SJCRH30 (cell line): ENCODE measurements at regions not wholly inside any gene's neighbourhood (a gene's known extent, or its start where the extent isn't known, plus 50 kb on each side); places are given as distances from the start of the nearest gene placed in this dataset.

Experiments
- DNase-seq, 2 experiments: peaks; one replicate each; pipeline ENCODE4 v3.0.0-alpha.2; 2015 to 2020
- H3K27ac ChIP-seq: fragments of 250-450 bp; sonication (Bioruptor Pico); 2 replicates; pipeline ENCODE4 v1.5.1; 2020; ENCODE audit warnings: mild to moderate bottlenecking, moderate library complexity
- H3K27me3 ChIP-seq: fragments of 250-450 bp; sonication (Bioruptor Pico); 2 replicates; pipeline ENCODE4 v1.5.1; 2020; ENCODE audit warnings: mild to moderate bottlenecking, moderate library complexity
- H3K36me3 ChIP-seq: fragments of 250-450 bp; sonication (Bioruptor Pico); 2 replicates; pipeline ENCODE4 v1.5.1; 2020; ENCODE audit warnings: mild to moderate bottlenecking, moderate library complexity
- H3K4me1 ChIP-seq: fragments of 250-450 bp; sonication (Bioruptor Pico); 2 replicates; pipeline ENCODE4 v1.5.1; 2020; ENCODE audit warnings: mild to moderate bottlenecking, moderate library complexity
- H3K4me3 ChIP-seq: fragments of 250-450 bp; sonication (Bioruptor Pico); 2 replicates; pipeline ENCODE4 v1.5.1; 2020; ENCODE audit warnings: mild to moderate bottlenecking, moderate library complexity
- H3K9me3 ChIP-seq: fragments of 250-450 bp; sonication (Bioruptor Pico); replicated peaks from 2 replicates; pipeline ENCODE4 v1.5.1; 2020; ENCODE audit warnings: mild to moderate bottlenecking, moderate library complexity

DNA sequence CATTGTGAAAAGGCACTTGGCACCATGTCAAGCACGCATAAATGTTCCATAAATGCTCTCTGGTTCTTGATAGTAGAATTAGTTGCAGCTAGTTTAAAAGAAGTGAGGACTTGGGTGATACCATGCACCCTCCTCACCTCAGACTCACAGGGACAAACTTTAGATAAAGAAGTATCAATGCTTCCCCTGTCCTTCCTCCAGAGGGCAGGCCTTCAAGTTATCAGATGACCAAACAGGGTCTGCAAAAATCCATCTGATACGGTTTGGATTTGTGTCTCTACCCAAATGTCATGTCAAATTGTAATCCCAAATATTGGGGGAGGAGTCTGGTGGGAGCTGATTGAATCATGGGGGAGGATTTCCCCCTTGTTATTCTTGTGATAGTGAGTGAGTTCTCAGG is 54.1 kb downstream of the C1QL2 start:
- H3K27ac ChIP-seq: no peak overlapping the region
- no peaks in the 10 kb centered on the region for H3K4me1 ChIP-seq
- H3K36me3 ChIP-seq: no peaks in the 10 kb centered on the region
- no peaks in the 10 kb centered on the region for H3K9me3 ChIP-seq
- no peak for DNase-seq
- H3K27me3 ChIP-seq: no peaks in the 10 kb centered on the region
- no peak overlapping the region for H3K4me3 ChIP-seq

DNA sequence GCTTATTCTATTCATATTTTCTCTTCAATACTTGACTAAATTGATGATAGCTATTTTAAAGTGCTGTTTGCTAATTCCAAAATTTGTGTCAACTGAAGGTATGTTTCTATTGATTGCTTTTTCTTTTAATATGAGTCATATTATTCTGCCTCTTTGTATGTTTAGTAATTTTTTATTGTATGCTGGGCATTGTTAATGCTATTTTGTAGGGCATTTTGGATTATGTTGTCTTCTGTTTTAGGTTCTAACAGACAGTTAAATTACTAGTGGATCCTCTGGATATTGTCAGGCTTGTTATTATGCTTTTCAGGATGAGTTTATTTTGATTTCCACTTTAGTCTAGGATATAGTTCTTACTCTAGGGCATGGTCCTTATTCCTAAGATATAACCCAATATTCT is 55.6 kb downstream of the C1QL2 start:
- DNase-seq: no peak
- no peaks in the 10 kb centered on the region for H3K27me3 ChIP-seq
- H3K9me3 ChIP-seq: no peaks in the 10 kb centered on the region
- no peak overlapping the region for H3K4me3 ChIP-seq
- H3K36me3 ChIP-seq: no peaks in the 10 kb centered on the region
- no peaks in the 10 kb centered on the region for H3K4me1 ChIP-seq
- H3K27ac ChIP-seq: no peak overlapping the region

GRCh38 chr2:119088416-119088815 is 70.1 kb downstream of the C1QL2 start:
- no peak overlapping the region for H3K27ac ChIP-seq
- H3K9me3 ChIP-seq: no peaks in the 10 kb centered on the region
- DNase-seq: no peak
- H3K4me3 ChIP-seq: no peak overlapping the region
- H3K27me3 ChIP-seq: no peaks in the 10 kb centered on the region
- H3K4me1 ChIP-seq: peaks cover 20% of the 10 kb centered on the region
- H3K36me3 ChIP-seq: no peaks in the 10 kb centered on the region

- Histone ChIP-seq H3K36me3 (no peaks in the 10 kb centered on the region), H3K9me3 (no peaks in the 10 kb centered on the region), H3K27me3 (no peaks in the 10 kb centered on the region), H3K4me3 (no peak overlapping the region), H3K27ac (no peak overlapping the region), H3K4me1 (peaks cover 20% of the 10 kb centered on the region)
- peak in 1 of 2 experiments; percentile 7 for DNase-seq
Observed at GRCh38 chr2:119086327-119086726, 72.2 kb downstream of the C1QL2 start.

DNA sequence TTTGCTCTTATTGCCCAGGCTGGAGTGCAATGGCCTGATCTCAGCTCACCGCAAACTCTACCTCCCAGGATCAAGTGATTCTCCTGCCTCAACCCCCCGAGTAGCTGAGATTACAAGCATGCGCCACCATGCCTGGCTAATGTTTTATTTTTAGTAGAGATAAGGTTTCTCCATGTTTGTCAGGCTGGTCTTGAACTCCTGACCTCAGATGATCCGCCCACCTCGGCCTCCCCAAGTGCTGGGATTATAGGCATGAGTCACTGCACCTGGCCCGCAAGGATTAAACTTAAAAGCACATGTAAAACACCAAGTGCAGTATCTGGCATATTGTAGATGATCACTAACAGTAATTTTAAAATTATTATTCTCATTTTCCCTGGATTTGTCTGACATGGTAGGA is 72.9 kb downstream of the C1QL2 start:
- no peak overlapping the region; the same call in 1 of the 2 replicates for H3K27ac ChIP-seq
- H3K27me3 ChIP-seq: no peaks in the 10 kb centered on the region
- H3K36me3 ChIP-seq: no peaks in the 10 kb centered on the region
- peak; percentile 50 to 53 for DNase-seq
- no peak overlapping the region for H3K4me3 ChIP-seq
- peaks cover 20% of the 10 kb centered on the region for H3K4me1 ChIP-seq
- H3K9me3 ChIP-seq: no peaks in the 10 kb centered on the region

DNA sequence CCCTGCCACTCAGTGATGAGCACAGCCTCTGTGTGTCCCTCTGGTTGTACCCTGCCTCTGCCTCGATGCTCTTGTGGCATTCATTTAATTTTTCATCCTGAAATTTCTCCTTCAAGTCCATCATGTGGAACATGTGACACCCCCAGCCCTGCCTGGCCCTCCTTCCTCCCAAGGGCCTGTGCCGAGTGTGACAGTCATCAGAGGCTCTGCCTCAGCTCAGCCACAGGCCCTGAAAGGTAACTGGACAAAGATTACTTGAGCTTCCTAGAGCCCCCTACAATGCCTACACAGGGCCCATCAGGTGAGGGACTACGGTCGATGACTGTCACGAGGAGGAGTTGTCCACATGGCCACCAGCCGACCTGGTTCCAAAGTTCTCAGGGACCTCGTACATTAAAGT is 75.1 kb downstream of the C1QL2 start:
- peaks cover 20% of the 10 kb centered on the region for H3K4me1 ChIP-seq
- H3K9me3 ChIP-seq: no peaks in the 10 kb centered on the region
- H3K27me3 ChIP-seq: no peaks in the 10 kb centered on the region
- H3K36me3 ChIP-seq: no peaks in the 10 kb centered on the region
- peak overlapping the region; percentile 22; the same call in 1 of the 2 replicates for H3K27ac ChIP-seq
- no peak for DNase-seq
- no peak overlapping the region for H3K4me3 ChIP-seq

- no peaks in the 10 kb centered on the region for H3K27me3 ChIP-seq
- no peaks in the 10 kb centered on the region for H3K36me3 ChIP-seq
- no peaks in the 10 kb centered on the region for H3K9me3 ChIP-seq
- H3K4me1 ChIP-seq: peaks cover 20% of the 10 kb centered on the region
- peak; percentile 10 to 45 for DNase-seq
- H3K27ac ChIP-seq: peak overlapping the region; percentile 22; the same call in 1 of the 2 replicates
- H3K4me3 ChIP-seq: no peak overlapping the region
Observed at GRCh38 chr2:119082821-119083400, 75.6 kb downstream of the C1QL2 start.

DNA sequence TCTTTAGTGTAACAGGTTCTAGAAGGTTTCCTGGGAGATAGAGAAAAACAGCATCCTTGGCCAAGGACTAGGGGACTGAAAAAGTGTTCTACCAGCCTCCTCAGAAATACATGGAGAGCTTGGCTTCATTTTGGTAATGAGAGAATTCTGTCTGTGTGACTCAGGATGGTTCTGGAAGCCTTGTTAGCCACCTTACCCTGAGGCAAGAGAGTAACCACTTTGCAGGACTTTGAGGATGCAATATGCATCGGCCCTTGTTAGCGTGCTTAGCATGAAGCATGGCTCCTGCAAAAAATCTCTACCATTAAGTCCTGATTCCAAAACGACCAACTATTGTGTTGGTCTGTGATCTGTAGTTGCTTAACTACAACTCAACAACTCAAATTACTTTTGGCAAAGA is 79.8 kb downstream of the C1QL2 start:
- H3K4me3 ChIP-seq: no peak overlapping the region
- no peak for DNase-seq
- no peaks in the 10 kb centered on the region for H3K27me3 ChIP-seq
- no peak overlapping the region for H3K27ac ChIP-seq
- H3K36me3 ChIP-seq: no peaks in the 10 kb centered on the region
- H3K4me1 ChIP-seq: no peaks in the 10 kb centered on the region; the same call in 1 of the 2 replicates
- no peaks in the 10 kb centered on the region for H3K9me3 ChIP-seq

DNA sequence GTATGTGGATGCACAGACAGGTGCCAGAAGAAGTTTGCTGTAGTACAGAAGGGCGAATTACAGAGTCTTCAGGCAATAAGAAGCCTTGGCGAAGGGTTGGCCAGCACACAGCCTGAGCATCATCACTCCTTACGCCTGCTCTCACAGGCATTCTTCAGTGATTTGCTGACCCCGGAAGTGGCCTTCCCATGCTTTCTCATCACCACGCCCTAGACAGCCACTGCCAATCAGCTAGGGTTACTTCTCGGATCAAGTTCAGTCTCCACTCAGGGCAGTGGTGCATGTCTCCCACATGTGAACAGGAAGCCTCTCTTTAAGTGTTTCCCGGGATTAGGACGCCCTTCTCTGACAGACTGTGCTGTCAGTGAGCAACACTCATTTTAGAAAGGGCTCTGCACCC is 81.8 kb downstream of the C1QL2 start:
- DNase-seq: no peak
- H3K36me3 ChIP-seq: no peaks in the 10 kb centered on the region
- no peak overlapping the region for H3K4me3 ChIP-seq
- no peaks in the 10 kb centered on the region for H3K4me1 ChIP-seq
- no peaks in the 10 kb centered on the region for H3K9me3 ChIP-seq
- no peaks in the 10 kb centered on the region for H3K27me3 ChIP-seq
- no peak overlapping the region for H3K27ac ChIP-seq

DNA sequence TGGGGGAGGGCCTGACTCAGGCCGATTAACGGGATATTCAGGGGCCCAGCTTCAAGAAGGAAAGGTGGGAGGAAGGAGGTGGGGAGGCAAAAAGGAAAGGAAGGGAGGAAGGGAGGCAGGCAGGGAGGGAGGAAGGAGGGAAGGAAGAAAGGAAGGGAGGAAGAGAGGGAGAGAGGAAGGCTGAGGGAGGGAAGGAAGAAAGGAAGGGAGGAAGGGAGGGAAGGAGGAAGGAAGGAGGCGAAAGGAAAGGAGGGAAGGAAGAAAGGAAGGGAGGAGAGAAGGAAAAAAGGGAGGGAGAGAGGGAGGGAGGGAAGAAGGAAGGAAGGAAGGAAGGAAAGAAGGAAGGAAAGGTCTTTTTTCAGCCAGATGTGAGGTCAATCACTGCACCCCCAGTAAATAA is 85.3 kb downstream of the C1QL2 start:
- no peaks in the 10 kb centered on the region for H3K36me3 ChIP-seq
- H3K27me3 ChIP-seq: peaks cover 5% of the 10 kb centered on the region; the same call in 1 of the 2 replicates
- H3K27ac ChIP-seq: no peak overlapping the region
- H3K9me3 ChIP-seq: no peaks in the 10 kb centered on the region
- H3K4me1 ChIP-seq: no peaks in the 10 kb centered on the region
- H3K4me3 ChIP-seq: no peak overlapping the region
- no peak for DNase-seq

- H3K27me3 ChIP-seq: peaks cover 5% of the 10 kb centered on the region; the same call in 1 of the 2 replicates
- no peak overlapping the region for H3K4me3 ChIP-seq
- no peaks in the 10 kb centered on the region for H3K4me1 ChIP-seq
- no peaks in the 10 kb centered on the region for H3K9me3 ChIP-seq
- no peak overlapping the region for H3K27ac ChIP-seq
- DNase-seq: no peak
- no peaks in the 10 kb centered on the region for H3K36me3 ChIP-seq
Observed at GRCh38 chr2:119071476-119071875, 87.1 kb downstream of the C1QL2 start.

DNA sequence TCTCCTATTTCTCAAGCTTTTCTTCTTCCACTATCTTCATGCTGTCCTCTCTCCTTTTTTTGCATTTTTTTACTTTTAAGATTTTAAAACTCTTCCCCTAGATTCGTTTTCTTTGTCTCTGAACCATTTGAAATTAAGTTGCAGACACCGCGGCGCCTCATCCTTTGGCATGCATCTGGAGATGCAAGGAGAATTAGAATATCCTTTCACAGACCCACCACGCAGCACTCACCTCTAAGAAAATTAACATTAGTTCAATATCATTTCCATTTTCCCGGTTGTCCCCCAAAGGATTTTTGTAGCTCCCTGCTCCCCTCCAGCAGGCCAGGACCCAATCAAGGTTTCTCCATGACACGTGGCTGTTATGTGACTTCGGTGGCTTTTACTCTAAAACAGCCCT is 88.8 kb downstream of the C1QL2 start:
- no peak for DNase-seq
- Histone ChIP-seq H3K9me3 (no peaks in the 10 kb centered on the region), H3K27me3 (peaks cover 5% of the 10 kb centered on the region; the same call in 1 of the 2 replicates), H3K36me3 (no peaks in the 10 kb centered on the region), H3K27ac (no peak overlapping the region), H3K4me3 (no peak overlapping the region), H3K4me1 (no peaks in the 10 kb centered on the region)

GRCh38 chr2:119068154-119068725 is 90.3 kb downstream of the C1QL2 start:
- Histone ChIP-seq H3K27me3 (peaks cover 5% of the 10 kb centered on the region; the same call in 1 of the 2 replicates), H3K4me3 (no peak overlapping the region), H3K27ac (no peak overlapping the region), H3K36me3 (no peaks in the 10 kb centered on the region), H3K4me1 (no peaks in the 10 kb centered on the region), H3K9me3 (no peaks in the 10 kb centered on the region)
- DNase-seq: no peak

DNA sequence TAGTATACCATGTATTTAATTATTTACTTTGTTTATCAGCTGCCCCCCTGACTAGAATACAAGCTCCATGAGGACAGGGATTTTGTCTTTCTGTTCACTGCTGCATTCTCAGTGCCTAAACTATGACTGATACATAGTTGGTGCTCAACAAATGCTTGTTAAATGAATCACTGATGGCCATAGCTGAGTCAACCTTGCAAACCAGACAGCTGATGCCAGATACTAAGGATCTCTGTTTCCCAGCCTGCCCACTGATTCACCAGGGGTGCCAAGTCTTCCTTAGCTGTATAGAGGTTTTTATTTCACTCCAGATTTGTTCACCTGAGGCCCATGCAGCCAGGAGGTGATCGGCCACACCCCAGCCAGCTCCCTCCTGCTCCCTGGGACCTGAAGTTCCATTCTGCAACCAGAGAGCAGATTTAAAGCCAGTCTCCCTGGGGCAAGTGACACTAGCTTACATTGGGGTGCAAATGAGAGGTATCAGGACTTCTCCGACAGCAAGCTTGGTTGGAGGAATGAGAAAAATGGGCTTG is 92.2 kb downstream of the C1QL2 start:
- H3K27ac ChIP-seq: no peak overlapping the region
- H3K27me3 ChIP-seq: peaks cover 5% of the 10 kb centered on the region; the same call in 1 of the 2 replicates
- no peaks in the 10 kb centered on the region for H3K4me1 ChIP-seq
- no peak overlapping the region for H3K4me3 ChIP-seq
- H3K36me3 ChIP-seq: no peaks in the 10 kb centered on the region
- no peaks in the 10 kb centered on the region for H3K9me3 ChIP-seq
- DNase-seq: no peak

DNA sequence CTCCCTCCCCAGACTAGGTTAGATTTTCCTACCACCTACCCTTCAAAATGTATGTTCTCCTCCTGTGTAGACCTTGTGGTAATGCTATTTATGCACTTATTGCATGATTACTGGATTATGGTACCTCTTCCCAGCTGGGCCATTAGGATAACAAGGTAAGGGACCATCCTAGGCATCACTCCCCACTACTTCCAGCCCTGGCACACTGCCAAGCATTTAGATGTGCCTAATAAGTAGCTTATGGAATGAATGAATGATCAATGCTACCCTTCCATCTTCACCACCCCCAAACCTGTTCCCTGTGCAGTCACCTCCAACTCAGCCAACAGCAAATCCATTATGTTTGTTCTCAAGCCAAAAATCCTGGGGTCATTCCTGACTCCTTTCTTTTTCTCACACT is 93.4 kb downstream of the C1QL2 start:
- no peaks in the 10 kb centered on the region for H3K36me3 ChIP-seq
- no peaks in the 10 kb centered on the region for H3K9me3 ChIP-seq
- no peak for DNase-seq
- peaks cover 5% of the 10 kb centered on the region; the same call in 1 of the 2 replicates for H3K27me3 ChIP-seq
- no peak overlapping the region for H3K27ac ChIP-seq
- H3K4me3 ChIP-seq: no peak overlapping the region
- H3K4me1 ChIP-seq: no peaks in the 10 kb centered on the region

DNA sequence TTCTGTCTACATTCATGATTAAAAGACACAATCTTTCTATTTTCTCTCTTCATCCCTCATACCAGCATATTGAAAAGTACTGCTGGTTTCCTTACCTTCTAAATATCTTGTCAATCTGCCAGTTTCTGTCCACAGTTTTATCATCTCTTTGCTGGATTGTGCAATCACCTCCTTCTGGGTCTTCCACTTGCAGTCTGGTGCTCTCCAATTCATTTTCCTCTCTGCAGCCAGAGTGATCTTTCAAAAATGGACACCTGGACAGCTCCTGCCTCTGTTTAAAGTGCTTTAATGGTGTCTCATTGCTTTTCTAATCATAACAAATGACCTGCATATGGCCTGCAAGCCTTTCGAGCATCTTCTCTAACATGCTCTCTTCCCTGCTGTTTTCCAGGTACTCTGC is 94.0 kb downstream of the C1QL2 start:
- Histone ChIP-seq H3K9me3 (no peaks in the 10 kb centered on the region), H3K4me1 (no peaks in the 10 kb centered on the region), H3K36me3 (no peaks in the 10 kb centered on the region), H3K27me3 (peaks cover 5% of the 10 kb centered on the region; the same call in 1 of the 2 replicates), H3K4me3 (no peak overlapping the region), H3K27ac (no peak overlapping the region)
- no peak for DNase-seq
